Astrocyte of the spinal cord (primary cell): ENCODE measurements at regions not wholly inside any gene's neighbourhood (a gene's known extent, or its start where the extent isn't known, plus 50 kb on each side); places are given as distances from the start of the nearest gene placed in this dataset.
"Not testable (repeated sequence)": the region's sequence is repeated elsewhere in the genome, so short reads cannot be mapped to it uniquely, and the experiment has no call there.

Source experiments
- DNase-seq: peaks from one replicate; pipeline ENCODE4 v3.0.0; 2011; ENCODE audit warnings: low read depth, low spot score
- H3K4me3 ChIP-seq: 2 replicates; pipeline ENCODE4 v1.5.1; 2011; ENCODE audit warnings: low read depth, mild to moderate bottlenecking, low read length, moderate library complexity
- CTCF ChIP-seq: IDR thresholded peaks from 2 replicates; pipeline ENCODE4 v1.5.1; 2012; ENCODE audit warnings: low read depth, mild to moderate bottlenecking, low read length, inconsistent platforms
- in situ Hi-C: cut with HindIII; loops from 2 replicates; pipeline ENCODE4 v1.10.0; 2017; ENCODE audit warnings: low sequenced_read_pairs

- DNase-seq, result peak; percentile 25
- in situ Hi-C loops, result no loop called here
- no peak overlapping the region for H3K4me3 ChIP-seq
- no peak for TF ChIP-seq CTCF
Observed at GRCh38 chr4:177246641-177247584, 62.8 kb upstream of the NEIL3 start.

GRCh38 chr4:177250056-177250696 lies 59.5 kb upstream of the NEIL3 start:
- peak; percentile 65 for DNase-seq
- TF ChIP-seq CTCF, result peak; percentile 99
- in situ Hi-C loops, result no loop called here
- no peak overlapping the region for H3K4me3 ChIP-seq

GRCh38 chr4:177251237-177251636 lies 58.4 kb upstream of the NEIL3 start:
- no peak for TF ChIP-seq CTCF
- in situ Hi-C loops, result no loop called here
- no peak overlapping the region for H3K4me3 ChIP-seq
- DNase-seq, result no peak

- DNase-seq, result no peak
- in situ Hi-C loops, result no loop called here
- H3K4me3 ChIP-seq, result no peak overlapping the region
- no peak for TF ChIP-seq CTCF
Observed at GRCh38 chr4:177255359-177255758, 54.3 kb upstream of the NEIL3 start.

- no peak for TF ChIP-seq CTCF
- in situ Hi-C loops, result no loop called here
- no peak overlapping the region for H3K4me3 ChIP-seq
- no peak for DNase-seq
Observed at GRCh38 chr4:177256950-177257349, 52.7 kb upstream of the NEIL3 start.

GRCh38 chr4:177259466-177259865 lies 50.2 kb upstream of the NEIL3 start:
- H3K4me3 ChIP-seq, DNase-seq, in situ Hi-C loops: not testable (repeated sequence)
